Liver (tissue), 8 donors: ENCODE measurements at regions not wholly inside any gene's neighbourhood (a gene's known extent, or its start where the extent isn't known, plus 50 kb on each side); places are given as distances from the start of the nearest gene placed in this dataset.

Source experiments
- DNase-seq: peaks from one replicate; pipeline ENCODE4 v3.0.0-alpha.2; 2017; ENCODE audit warnings: low spot score
- H3K27ac ChIP-seq, 2 donors: one replicate each; pipeline ENCODE4 v1.7.0; 2013; ENCODE audit warnings: inconsistent platforms in 2 of 2, low read length in 2 of 2, control low read depth in 1 of 2, low read depth in 1 of 2, mild to moderate bottlenecking in 1 of 2
- H3K27me3 ChIP-seq, 4 donors: one replicate each; pipeline versions ENCODE4 v1.6.1 to v1.7.0; 2013; ENCODE audit warnings: low read length in 3 of 4, inconsistent platforms in 1 of 4, mild to moderate bottlenecking in 1 of 4, moderate library complexity in 1 of 4; ENCODE audit not compliant: control insufficient read depth in 4 of 4, insufficient read depth in 4 of 4
- H3K36me3 ChIP-seq, 4 donors: one replicate each; pipeline versions ENCODE4 v1.6.1 to v1.7.0; 2013; ENCODE audit warnings: low read length in 3 of 4, mild to moderate bottlenecking in 3 of 4, low read depth in 1 of 4, moderate library complexity in 1 of 4; ENCODE audit not compliant: control insufficient read depth in 4 of 4, insufficient read depth in 3 of 4
- H3K4me1 ChIP-seq, 4 donors: one replicate each; pipeline versions ENCODE4 v1.6.1 to v1.7.0; 2013; ENCODE audit warnings: low read length in 3 of 4, mild to moderate bottlenecking in 3 of 4, moderate library complexity in 1 of 4; ENCODE audit not compliant: control insufficient read depth in 4 of 4, insufficient read depth in 4 of 4
- H3K4me3 ChIP-seq, 3 donors: one replicate each; pipeline versions ENCODE4 v1.6.1 to v1.7.0; 2013; ENCODE audit warnings: low read length in 3 of 3, control low read depth in 1 of 3, low read depth in 1 of 3, mild to moderate bottlenecking in 1 of 3
- H3K9ac ChIP-seq, 2 donors: one replicate each; pipeline ENCODE4 v1.7.0; 2013; ENCODE audit warnings: low read length in 2 of 2, mild to moderate bottlenecking in 2 of 2, moderate library complexity in 2 of 2, control low read depth in 1 of 2, low read depth in 1 of 2
- H3K9me3 ChIP-seq, 4 donors: one replicate each; pipeline versions ENCODE4 v1.6.1 to v1.7.0; 2013; ENCODE audit warnings: low read length in 3 of 4; ENCODE audit not compliant: control insufficient read depth in 4 of 4
- ATF3 ChIP-seq: IDR thresholded peaks from 2 replicates; pipeline ENCODE4 v1.6.1; 2016; ENCODE audit warnings: antibody characterized with exemption
- CTCF ChIP-seq: fragments of 150-350 bp; IDR thresholded peaks from 2 replicates; pipeline ENCODE4 v1.5.1; 2017; ENCODE audit warnings: improper control_type of control experiment, low read depth, low read length; ENCODE audit not compliant: missing input control
- FOXA1 ChIP-seq: IDR thresholded peaks from 2 replicates; pipeline ENCODE4 v1.6.1; 2016; ENCODE audit warnings: antibody characterized with exemption
- FOXA2 ChIP-seq: IDR thresholded peaks from 2 replicates; pipeline ENCODE4 v1.6.1; 2016; ENCODE audit warnings: antibody characterized with exemption
- GABPA ChIP-seq, 2 donors: IDR thresholded peaks in 1 of 2; conservative IDR thresholded peaks in 1 of 2; 2 replicates each; pipeline ENCODE4 v1.6.1; 2016; ENCODE audit warnings: antibody characterized with exemption in 2 of 2, mild to moderate bottlenecking in 1 of 2, moderate library complexity in 1 of 2
- HNF4A ChIP-seq, 2 donors: conservative IDR thresholded peaks; 2 replicates each; pipeline ENCODE4 v1.6.1; 2016; ENCODE audit warnings: antibody characterized with exemption in 2 of 2, mild to moderate bottlenecking in 2 of 2
- HNF4G ChIP-seq: IDR thresholded peaks from 2 replicates; pipeline ENCODE4 v1.6.1; 2016; ENCODE audit warnings: antibody characterized with exemption
- JUND ChIP-seq, 2 donors: IDR thresholded peaks; 2 replicates each; pipeline ENCODE4 v1.6.1; 2016; ENCODE audit warnings: antibody characterized with exemption in 2 of 2
- MAX ChIP-seq: IDR thresholded peaks from 2 replicates; pipeline ENCODE4 v1.6.1; 2016; ENCODE audit warnings: antibody characterized with exemption
- NR2F2 ChIP-seq: IDR thresholded peaks from 2 replicates; pipeline ENCODE4 v1.6.1; 2016; ENCODE audit warnings: antibody characterized with exemption
- RAD21 ChIP-seq, 2 donors: IDR thresholded peaks; 2 replicates each; pipeline ENCODE4 v1.6.1; 2016; ENCODE audit warnings: antibody characterized with exemption in 2 of 2, mild to moderate bottlenecking in 2 of 2
- REST ChIP-seq: IDR thresholded peaks from 2 replicates; pipeline ENCODE4 v1.6.1; 2016; ENCODE audit warnings: antibody characterized with exemption, mild to moderate bottlenecking
- RXRA ChIP-seq, 2 donors: IDR thresholded peaks; 2 replicates each; pipeline ENCODE4 v1.6.1; 2017 to 2018; ENCODE audit warnings: antibody characterized with exemption in 2 of 2, mild to moderate bottlenecking in 1 of 2
- TAF1 ChIP-seq: conservative IDR thresholded peaks from 2 replicates; pipeline ENCODE4 v1.6.1; 2016; ENCODE audit warnings: antibody characterized with exemption, mild to moderate bottlenecking
- YY1 ChIP-seq: IDR thresholded peaks from 2 replicates; pipeline ENCODE4 v1.6.1; 2016; ENCODE audit warnings: antibody characterized with exemption, mild to moderate bottlenecking
- WGBS: extraction: QIAGEN DNeasy Blood & Tissue Kit; methylation state at CpG from one replicate; pipeline ENCODE4 v1.1.7; 2013; 5-methylcytosine and 5-hydroxymethylcytosine counted together
- donor health status: healthy.
- donor health status: healthy.
- donor health status: healthy.
- donor health status: healthy.
- donor health status: healthy.

- H3K9me3 ChIP-seq = no peaks in the 10 kb centered on the region
- H3K4me1 ChIP-seq = no peaks in the 10 kb centered on the region
- peak; percentile 25 for TF ChIP-seq CTCF
- no peak for TF ChIP-seq HNF4A (conservative IDR thresholded peaks at IDR 0.05)
- no peak for TF ChIP-seq ATF3
- no peak for TF ChIP-seq YY1
- TF ChIP-seq RAD21 (IDR thresholded peaks at IDR 0.05) = peak; percentile 52 to 69
- H3K27ac ChIP-seq = no peak overlapping the region
- no peak for DNase-seq
- 78% methylated on average over 4 of the region's 4 CpGs for WGBS
- no peak overlapping the region for H3K9ac ChIP-seq
- H3K4me3 ChIP-seq = no peak overlapping the region
- no peaks in the 10 kb centered on the region for H3K27me3 ChIP-seq
- H3K36me3 ChIP-seq = peaks cover 0 to 2% (median 0%) of the 10 kb centered on the region in 4 donors
Observed at GRCh38 chrX:45749375-45749774, 548.7 kb upstream of the DIPK2B start.

GRCh38 chrX:45748369-45748774, 547.7 kb upstream of the DIPK2B start:
- H3K27ac ChIP-seq = no peak overlapping the region
- H3K36me3 ChIP-seq = peaks cover 0 to 2% (median 0%) of the 10 kb centered on the region in 4 donors
- H3K9me3 ChIP-seq = no peaks in the 10 kb centered on the region
- no peak for TF ChIP-seq JUND (IDR thresholded peaks at IDR 0.05)
- no peak for TF ChIP-seq RXRA (IDR thresholded peaks at IDR 0.05)
- TF ChIP-seq GABPA (IDR thresholded peaks at IDR 0.05 in 1 of 2, conservative IDR thresholded peaks at IDR 0.05 in 1 of 2) = no peak
- TF ChIP-seq REST = no peak
- TF ChIP-seq FOXA2 = no peak
- TF ChIP-seq YY1 = no peak
- TF ChIP-seq ATF3 = no peak
- no peak for TF ChIP-seq RAD21 (IDR thresholded peaks at IDR 0.05)
- TF ChIP-seq TAF1 = no peak
- no peak for TF ChIP-seq CTCF
- TF ChIP-seq NR2F2 = no peak
- no peak for TF ChIP-seq HNF4G
- no peak for TF ChIP-seq MAX
- no peak for TF ChIP-seq HNF4A (conservative IDR thresholded peaks at IDR 0.05)
- TF ChIP-seq FOXA1 = no peak
- 91% methylated on average over 1 of the region's 1 CpG for WGBS
- no peaks in the 10 kb centered on the region for H3K27me3 ChIP-seq
- H3K4me1 ChIP-seq = no peaks in the 10 kb centered on the region
- no peak overlapping the region for H3K4me3 ChIP-seq
- H3K9ac ChIP-seq = no peak overlapping the region
- DNase-seq = no peak
